ENCODE measurements at regions not wholly inside any gene's neighbourhood (a gene's known extent, or its start where the extent isn't known, plus 50 kb on each side); places are given as distances from the start of the nearest gene placed in this dataset.

GRCh38 chr2:180319586-180320405, 312.7 kb upstream of the CWC22 start:
- no peak for TF ChIP-seq CTCF (IDR thresholded peaks at IDR 0.05; ENCODE audit: control insufficient read depth, insufficient read depth, low read depth, low read length, missing control alignments)
- no peak overlapping the region for H3K4me3 ChIP-seq (ENCODE audit: control insufficient read depth, low read depth, low read length)
- no peak for DNase-seq (ENCODE audit: low read depth)

- no peak overlapping the region for H3K4me3 ChIP-seq (ENCODE audit: control insufficient read depth, low read depth, low read length)
- no peak for TF ChIP-seq CTCF (IDR thresholded peaks at IDR 0.05; ENCODE audit: control insufficient read depth, insufficient read depth, low read depth, low read length, missing control alignments)
- peak; percentile 52 for DNase-seq (ENCODE audit: low read depth)
Measured at GRCh38 chr2:180314086-180314485, 307.0 kb upstream of the CWC22 start.

- DNase-seq (ENCODE audit: low read depth): no peak
- no peak for TF ChIP-seq CTCF (IDR thresholded peaks at IDR 0.05; ENCODE audit: control insufficient read depth, insufficient read depth, low read depth, low read length, missing control alignments)
- no peak overlapping the region for H3K4me3 ChIP-seq (ENCODE audit: control insufficient read depth, low read depth, low read length)
Measured at GRCh38 chr2:180312542-180312941, 305.4 kb upstream of the CWC22 start.

- TF ChIP-seq CTCF (IDR thresholded peaks at IDR 0.05; ENCODE audit: control insufficient read depth, insufficient read depth, low read depth, low read length, missing control alignments): no peak
- DNase-seq (ENCODE audit: low read depth): no peak
- H3K4me3 ChIP-seq (ENCODE audit: control insufficient read depth, low read depth, low read length): no peak overlapping the region
Measured at GRCh38 chr2:180307096-180307495, 300.0 kb upstream of the CWC22 start.

GRCh38 chr2:180306346-180306745, 299.2 kb upstream of the CWC22 start:
- DNase-seq (ENCODE audit: low read depth): no peak
- H3K4me3 ChIP-seq (ENCODE audit: control insufficient read depth, low read depth, low read length): no peak overlapping the region
- no peak for TF ChIP-seq CTCF (IDR thresholded peaks at IDR 0.05; ENCODE audit: control insufficient read depth, insufficient read depth, low read depth, low read length, missing control alignments)

- no peak for DNase-seq (ENCODE audit: low read depth)
- TF ChIP-seq CTCF (IDR thresholded peaks at IDR 0.05; ENCODE audit: control insufficient read depth, insufficient read depth, low read depth, low read length, missing control alignments): no peak
- H3K4me3 ChIP-seq (ENCODE audit: control insufficient read depth, low read depth, low read length): no peak overlapping the region
Measured at GRCh38 chr2:180291552-180292421, 284.7 kb upstream of the CWC22 start.
